ENCODE measurements at regions not wholly inside any gene's neighbourhood (a gene's known extent, or its start where the extent isn't known, plus 50 kb on each side); places are given as distances from the start of the nearest gene placed in this dataset.

DNA sequence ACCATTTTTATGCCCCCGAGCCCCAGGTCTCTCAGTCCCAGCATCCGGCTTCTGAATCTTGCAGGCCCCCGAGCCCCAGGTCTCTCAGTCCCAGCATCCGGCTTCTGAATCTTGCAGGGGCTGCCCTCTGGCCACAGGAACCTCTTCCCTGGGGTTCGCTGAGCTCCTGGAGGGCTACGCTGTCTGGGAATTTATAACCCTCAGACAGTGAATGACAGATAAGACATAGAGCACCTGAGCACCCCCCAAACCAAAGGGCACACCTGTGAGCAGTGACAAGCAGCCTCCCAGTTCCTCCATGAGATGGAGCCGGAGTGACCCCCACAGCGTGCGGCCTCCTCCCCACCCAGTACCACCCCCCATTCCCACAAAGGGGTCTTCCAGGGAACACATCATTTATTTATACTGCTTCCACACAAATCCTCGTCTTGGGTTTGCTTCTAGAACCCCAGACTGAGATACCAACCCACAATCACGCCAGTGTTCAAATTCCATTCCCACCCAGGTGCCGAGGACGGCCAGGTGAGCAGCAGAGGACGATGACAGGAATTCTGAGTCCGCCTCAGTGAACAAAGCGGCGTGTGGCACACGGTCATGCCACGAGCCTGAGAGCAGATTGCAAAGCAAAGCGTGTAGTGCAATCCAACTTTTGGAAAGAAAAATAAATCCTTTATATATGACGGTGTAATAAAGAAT lies 57.7 kb upstream of the FAM20C start:
- CTCF ChIA-PET, result no interaction called here
- Histone ChIP-seq H3K36me3 (ENCODE audit: insufficient read depth, low read length, poor library complexity, severe bottlenecking) (no peaks in the 10 kb centered on the region), H3K27ac (ENCODE audit: low read depth, low read length, poor library complexity, severe bottlenecking) (no peak overlapping the region), H3K4me3 (ENCODE audit: low read depth, low read length, poor library complexity, severe bottlenecking) (no peak overlapping the region), H3K9me3 (ENCODE audit: low read depth, low read length, poor library complexity, severe bottlenecking) (no peaks in the 10 kb centered on the region), H3K27me3 (replicated peaks; ENCODE audit: insufficient read depth, low read depth, low read length, poor library complexity) (no peaks in the 10 kb centered on the region), H3K4me1 (ENCODE audit: insufficient read depth, low read length, poor library complexity, severe bottlenecking) (peaks cover 9% of the 10 kb centered on the region)
- intact Hi-C loops (cut with micrococcal nuclease; ENCODE audit: unreplicated experiment), result no loop called here
- POLR2A ChIA-PET (ENCODE audit: low non-redundant PET), result no interaction called here
- BruUV-seq (replicated peaks), result no TSS peak
- TF ChIP-seq, protein P1, sequence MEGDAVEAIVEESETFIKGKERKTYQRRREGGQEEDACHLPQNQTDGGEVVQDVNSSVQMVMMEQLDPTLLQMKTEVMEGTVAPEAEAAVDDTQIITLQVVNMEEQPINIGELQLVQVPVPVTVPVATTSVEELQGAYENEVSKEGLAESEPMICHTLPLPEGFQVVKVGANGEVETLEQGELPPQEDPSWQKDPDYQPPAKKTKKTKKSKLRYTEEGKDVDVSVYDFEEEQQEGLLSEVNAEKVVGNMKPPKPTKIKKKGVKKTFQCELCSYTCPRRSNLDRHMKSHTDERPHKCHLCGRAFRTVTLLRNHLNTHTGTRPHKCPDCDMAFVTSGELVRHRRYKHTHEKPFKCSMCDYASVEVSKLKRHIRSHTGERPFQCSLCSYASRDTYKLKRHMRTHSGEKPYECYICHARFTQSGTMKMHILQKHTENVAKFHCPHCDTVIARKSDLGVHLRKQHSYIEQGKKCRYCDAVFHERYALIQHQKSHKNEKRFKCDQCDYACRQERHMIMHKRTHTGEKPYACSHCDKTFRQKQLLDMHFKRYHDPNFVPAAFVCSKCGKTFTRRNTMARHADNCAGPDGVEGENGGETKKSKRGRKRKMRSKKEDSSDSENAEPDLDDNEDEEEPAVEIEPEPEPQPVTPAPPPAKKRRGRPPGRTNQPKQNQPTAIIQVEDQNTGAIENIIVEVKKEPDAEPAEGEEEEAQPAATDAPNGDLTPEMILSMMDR (conservative IDR thresholded peaks at IDR 0.05; ENCODE audit: low read depth, low read length), result no peak
- TF ChIP-seq EZH2 (IDR thresholded peaks at IDR 0.05; ENCODE audit: borderline replicate concordance, low read depth, low read length, poor library complexity, severe bottlenecking), result no peak
- DNase-seq (ENCODE audit: low spot score), result no peak

DNA sequence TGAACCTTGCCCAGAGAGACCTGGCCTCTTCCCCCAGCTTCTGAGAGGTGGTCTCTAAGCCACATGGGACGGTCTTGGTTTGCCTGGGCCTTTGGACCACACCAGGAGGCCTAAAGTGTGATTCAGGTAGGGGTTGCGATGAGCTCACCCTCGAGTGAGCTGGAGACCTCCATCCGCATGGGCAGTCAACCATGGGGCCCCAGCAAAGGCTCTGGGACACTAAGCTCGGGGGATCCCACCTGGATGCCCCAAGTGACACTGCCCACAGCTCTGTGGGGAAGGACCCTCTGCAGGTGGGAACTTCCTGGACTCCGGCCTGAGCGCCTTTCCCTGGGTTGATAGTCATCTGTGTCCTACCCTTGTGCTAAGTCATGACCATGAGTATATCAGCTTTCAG lies 57.1 kb upstream of the FAM20C start:
- TF ChIP-seq EZH2 (IDR thresholded peaks at IDR 0.05; ENCODE audit: borderline replicate concordance, low read depth, low read length, poor library complexity, severe bottlenecking), result no peak
- TF ChIP-seq, protein P1 (conservative IDR thresholded peaks at IDR 0.05; ENCODE audit: low read depth, low read length), result no peak
- H3K27me3 ChIP-seq (replicated peaks; ENCODE audit: insufficient read depth, low read depth, low read length, poor library complexity), result no peaks in the 10 kb centered on the region
- H3K4me3 ChIP-seq (ENCODE audit: low read depth, low read length, poor library complexity, severe bottlenecking), result no peak overlapping the region
- intact Hi-C loops (cut with micrococcal nuclease; ENCODE audit: unreplicated experiment), result no loop called here
- H3K36me3 ChIP-seq (ENCODE audit: insufficient read depth, low read length, poor library complexity, severe bottlenecking), result no peaks in the 10 kb centered on the region
- no peak for DNase-seq (ENCODE audit: low spot score)
- H3K4me1 ChIP-seq (ENCODE audit: insufficient read depth, low read length, poor library complexity, severe bottlenecking), result peaks cover 9% of the 10 kb centered on the region
- no peak overlapping the region for H3K27ac ChIP-seq (ENCODE audit: low read depth, low read length, poor library complexity, severe bottlenecking)
- no peaks in the 10 kb centered on the region for H3K9me3 ChIP-seq (ENCODE audit: low read depth, low read length, poor library complexity, severe bottlenecking)
- CTCF ChIA-PET, result no interaction called here
- no TSS peak for BruUV-seq (replicated peaks)
- POLR2A ChIA-PET (ENCODE audit: low non-redundant PET), result no interaction called here

DNA sequence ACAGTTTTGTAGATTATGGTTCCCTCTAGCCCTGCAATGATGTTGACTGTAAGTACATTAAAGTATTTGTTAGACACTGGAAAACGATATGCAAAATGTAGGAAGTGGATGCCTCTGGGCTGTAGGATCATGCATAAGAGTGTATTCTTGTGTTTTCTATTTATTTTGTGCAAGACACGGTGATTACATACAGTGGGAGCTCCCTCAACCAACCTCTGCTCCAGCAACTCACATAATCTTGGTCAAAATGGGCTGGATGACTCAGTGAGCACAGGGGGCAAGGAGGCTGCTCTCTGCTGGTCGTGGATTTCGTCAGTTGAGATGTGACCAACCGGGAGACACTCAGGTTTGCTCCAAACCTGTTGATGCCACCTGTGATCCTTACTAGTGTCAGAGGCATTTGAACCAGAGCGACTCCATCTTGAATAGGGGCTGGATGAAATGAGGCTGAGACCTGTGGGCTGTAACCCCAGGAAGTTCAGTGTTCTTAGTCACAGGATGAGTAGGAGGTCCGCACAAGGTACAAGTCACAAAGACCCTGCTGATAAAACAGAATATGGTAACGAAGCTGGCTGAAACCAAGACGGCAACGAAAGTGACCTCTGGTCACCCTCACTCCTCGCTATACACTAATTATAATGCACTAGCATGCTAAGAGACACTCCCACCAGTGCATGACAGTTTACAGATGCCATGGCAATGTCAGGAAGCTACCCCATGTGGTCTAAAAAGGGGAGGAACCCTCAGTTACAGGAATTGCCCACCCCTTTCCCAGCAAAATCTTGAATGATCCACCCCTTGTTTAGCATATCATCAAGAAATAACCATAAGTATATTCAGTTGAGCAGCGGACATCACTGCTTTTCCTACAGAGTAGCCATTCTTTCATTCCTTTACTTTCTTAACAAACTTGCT lies 56.4 kb upstream of the FAM20C start:
- no peak overlapping the region for H3K4me3 ChIP-seq (ENCODE audit: low read depth, low read length, poor library complexity, severe bottlenecking)
- BruUV-seq (replicated peaks), result no TSS peak
- H3K27ac ChIP-seq (ENCODE audit: low read depth, low read length, poor library complexity, severe bottlenecking), result no peak overlapping the region
- H3K9me3 ChIP-seq (ENCODE audit: low read depth, low read length, poor library complexity, severe bottlenecking), result no peaks in the 10 kb centered on the region
- H3K27me3 ChIP-seq (replicated peaks; ENCODE audit: insufficient read depth, low read depth, low read length, poor library complexity), result no peaks in the 10 kb centered on the region
- peaks cover 9% of the 10 kb centered on the region for H3K4me1 ChIP-seq (ENCODE audit: insufficient read depth, low read length, poor library complexity, severe bottlenecking)
- ChIA-PET POLR2A (ENCODE audit: low non-redundant PET) (no interaction called here), CTCF (no interaction called here)
- DNase-seq (ENCODE audit: low spot score), result no peak
- H3K36me3 ChIP-seq (ENCODE audit: insufficient read depth, low read length, poor library complexity, severe bottlenecking), result no peaks in the 10 kb centered on the region
- intact Hi-C loops (cut with micrococcal nuclease; ENCODE audit: unreplicated experiment), result no loop called here
- TF ChIP-seq, protein P1 (conservative IDR thresholded peaks at IDR 0.05; ENCODE audit: low read depth, low read length), result no peak
- no peak for TF ChIP-seq EZH2 (IDR thresholded peaks at IDR 0.05; ENCODE audit: borderline replicate concordance, low read depth, low read length, poor library complexity, severe bottlenecking)

All from A673 (cell line).